ENCODE measurements at regions not wholly inside any gene's neighbourhood (a gene's known extent, or its start where the extent isn't known, plus 50 kb on each side); places are given as distances from the start of the nearest gene placed in this dataset.
A peak's percentile ranks its signal among the peaks of the same experiment; 100 is the strongest.

DNA sequence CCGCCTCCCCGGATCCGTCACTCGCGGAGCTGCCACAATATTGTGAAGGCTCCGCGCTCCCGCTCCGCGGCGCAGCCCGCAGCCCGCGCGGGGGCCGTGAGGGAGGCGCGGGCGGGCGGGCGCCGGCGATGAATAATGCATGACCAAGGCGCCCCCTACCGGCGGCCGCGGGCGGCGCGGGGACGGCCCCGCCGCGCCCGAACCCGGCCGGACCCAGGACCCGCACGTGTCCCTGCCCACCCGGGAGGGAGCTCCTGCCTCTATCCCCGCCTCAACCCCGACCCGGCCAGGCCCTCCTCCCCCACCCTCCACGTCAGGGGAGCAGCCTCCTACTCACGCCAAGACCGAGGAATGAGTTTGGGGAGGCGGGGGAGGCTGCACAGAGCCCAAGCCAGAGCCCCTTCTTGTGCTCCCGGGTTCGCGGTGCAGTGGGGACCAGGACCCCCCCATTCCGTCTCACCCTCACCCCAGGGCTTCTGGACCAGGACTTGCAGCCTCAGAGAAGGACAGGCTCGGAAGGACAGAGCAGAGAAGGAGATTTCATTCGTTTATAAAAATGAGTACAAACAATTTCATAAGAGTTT is 70.8 kb upstream of the CASZ1 start:
- TF ChIP-seq, protein P1, sequence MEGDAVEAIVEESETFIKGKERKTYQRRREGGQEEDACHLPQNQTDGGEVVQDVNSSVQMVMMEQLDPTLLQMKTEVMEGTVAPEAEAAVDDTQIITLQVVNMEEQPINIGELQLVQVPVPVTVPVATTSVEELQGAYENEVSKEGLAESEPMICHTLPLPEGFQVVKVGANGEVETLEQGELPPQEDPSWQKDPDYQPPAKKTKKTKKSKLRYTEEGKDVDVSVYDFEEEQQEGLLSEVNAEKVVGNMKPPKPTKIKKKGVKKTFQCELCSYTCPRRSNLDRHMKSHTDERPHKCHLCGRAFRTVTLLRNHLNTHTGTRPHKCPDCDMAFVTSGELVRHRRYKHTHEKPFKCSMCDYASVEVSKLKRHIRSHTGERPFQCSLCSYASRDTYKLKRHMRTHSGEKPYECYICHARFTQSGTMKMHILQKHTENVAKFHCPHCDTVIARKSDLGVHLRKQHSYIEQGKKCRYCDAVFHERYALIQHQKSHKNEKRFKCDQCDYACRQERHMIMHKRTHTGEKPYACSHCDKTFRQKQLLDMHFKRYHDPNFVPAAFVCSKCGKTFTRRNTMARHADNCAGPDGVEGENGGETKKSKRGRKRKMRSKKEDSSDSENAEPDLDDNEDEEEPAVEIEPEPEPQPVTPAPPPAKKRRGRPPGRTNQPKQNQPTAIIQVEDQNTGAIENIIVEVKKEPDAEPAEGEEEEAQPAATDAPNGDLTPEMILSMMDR (IDR thresholded peaks at IDR 0.05; ENCODE audit: insufficient read depth, low read depth, low read length), result peak; percentile 27
- TF ChIP-seq EZH2 (IDR thresholded peaks at IDR 0.05; ENCODE audit: insufficient read depth, low read length), result no peak
